NCI-H69 (cell line): ENCODE measurements at regions not wholly inside any gene's neighbourhood (a gene's known extent, or its start where the extent isn't known, plus 50 kb on each side); places are given as distances from the start of the nearest gene placed in this dataset.

Experiments used
- DNase-seq: peaks from one replicate; lab custom pipeline; 2025; lab: John Stamatoyannopoulos, UW

DNA sequence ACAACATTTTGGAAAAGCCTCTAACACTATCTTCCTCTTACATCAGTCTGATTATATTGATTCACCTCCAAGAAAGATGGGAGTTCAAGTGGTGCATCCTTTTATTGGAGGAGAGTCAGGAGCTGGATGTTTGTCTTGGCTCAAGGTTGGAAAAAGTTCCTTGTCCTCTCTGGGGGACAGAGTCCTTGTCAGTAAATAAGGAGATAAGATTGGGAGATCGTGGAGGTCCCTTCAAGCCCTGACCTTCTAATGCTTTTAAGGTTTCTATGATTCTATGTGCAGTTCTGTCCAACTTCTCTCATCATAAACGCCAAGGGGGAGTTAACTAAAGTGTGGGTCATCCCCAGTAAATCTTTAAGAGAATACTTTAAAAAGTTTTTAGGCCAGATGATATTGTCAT lies 60.9 kb upstream of the CCBE1 start:
- no peak for DNase-seq

GRCh38 chr18:59752666-59753065 lies 55.4 kb upstream of the CCBE1 start:
- no peak for DNase-seq

DNA sequence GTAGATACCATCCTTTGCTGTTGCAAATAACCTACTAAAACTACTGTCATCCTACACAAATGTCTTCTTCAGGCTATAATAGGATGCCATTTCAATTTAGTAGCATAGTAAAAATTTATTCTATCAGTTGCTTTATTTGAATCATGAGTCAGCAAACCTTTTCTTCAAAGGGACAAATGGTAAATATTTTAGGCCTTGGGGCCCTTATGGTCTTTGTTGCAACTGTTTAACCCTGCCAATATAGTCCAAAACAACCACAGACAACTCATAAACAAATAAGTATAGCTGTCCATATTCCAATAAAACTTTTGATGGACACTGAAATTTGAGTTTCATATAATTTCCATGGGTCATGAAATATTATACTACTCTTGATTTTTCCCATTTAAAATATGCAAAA lies 54.0 kb upstream of the CCBE1 start:
- DNase-seq, result no peak

- no peak for DNase-seq
These were observed 51.6 kb upstream of the CCBE1 start for GRCh38 chr18:59748628-59749360.
